ENCODE measurements at regions not wholly inside any gene's neighbourhood (a gene's known extent, or its start where the extent isn't known, plus 50 kb on each side); places are given as distances from the start of the nearest gene placed in this dataset.

GRCh38 chr15:47951781-47952180 is 169.0 kb upstream of the SLC24A5 start:
- no peak overlapping the region for H2AFZ ChIP-seq (ENCODE audit: low read length)
- H3K4me2 ChIP-seq (ENCODE audit: low read depth, low read length) = no peak overlapping the region
- H3K9ac ChIP-seq (ENCODE audit: low read length) = no peak overlapping the region
- no peak overlapping the region for H3K4me3 ChIP-seq (ENCODE audit: low read length)
- no peaks in the 10 kb centered on the region for H3K9me2 ChIP-seq (replicated peaks; ENCODE audit: insufficient read depth, low read length)
- no peak for DNase-seq
- TF ChIP-seq EZH2phosphoT487 (IDR thresholded peaks at IDR 0.05; ENCODE audit: low read length) = no peak
- TF ChIP-seq, protein P1, sequence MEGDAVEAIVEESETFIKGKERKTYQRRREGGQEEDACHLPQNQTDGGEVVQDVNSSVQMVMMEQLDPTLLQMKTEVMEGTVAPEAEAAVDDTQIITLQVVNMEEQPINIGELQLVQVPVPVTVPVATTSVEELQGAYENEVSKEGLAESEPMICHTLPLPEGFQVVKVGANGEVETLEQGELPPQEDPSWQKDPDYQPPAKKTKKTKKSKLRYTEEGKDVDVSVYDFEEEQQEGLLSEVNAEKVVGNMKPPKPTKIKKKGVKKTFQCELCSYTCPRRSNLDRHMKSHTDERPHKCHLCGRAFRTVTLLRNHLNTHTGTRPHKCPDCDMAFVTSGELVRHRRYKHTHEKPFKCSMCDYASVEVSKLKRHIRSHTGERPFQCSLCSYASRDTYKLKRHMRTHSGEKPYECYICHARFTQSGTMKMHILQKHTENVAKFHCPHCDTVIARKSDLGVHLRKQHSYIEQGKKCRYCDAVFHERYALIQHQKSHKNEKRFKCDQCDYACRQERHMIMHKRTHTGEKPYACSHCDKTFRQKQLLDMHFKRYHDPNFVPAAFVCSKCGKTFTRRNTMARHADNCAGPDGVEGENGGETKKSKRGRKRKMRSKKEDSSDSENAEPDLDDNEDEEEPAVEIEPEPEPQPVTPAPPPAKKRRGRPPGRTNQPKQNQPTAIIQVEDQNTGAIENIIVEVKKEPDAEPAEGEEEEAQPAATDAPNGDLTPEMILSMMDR (IDR thresholded peaks at IDR 0.05; ENCODE audit: low read length) = no peak
- no peak for TF ChIP-seq EZH2 (optimal IDR thresholded peaks at IDR 0.05; ENCODE audit: low read depth, low read length)
- H3K4me1 ChIP-seq (ENCODE audit: low read length) = no peaks in the 10 kb centered on the region
- H3K9me3 ChIP-seq (replicated peaks; ENCODE audit: insufficient read depth, low read length) = no peaks in the 10 kb centered on the region
- no peaks in the 10 kb centered on the region for H3K36me3 ChIP-seq (replicated peaks; ENCODE audit: insufficient read depth, low read length)
- no peaks in the 10 kb centered on the region for H3K27me3 ChIP-seq (replicated peaks; ENCODE audit: insufficient read depth, low read length)
- no peak overlapping the region for H3K27ac ChIP-seq (ENCODE audit: low read length)
- H4K20me1 ChIP-seq (ENCODE audit: insufficient read depth, low read length) = no peaks in the 10 kb centered on the region
- no peaks in the 10 kb centered on the region for H3K79me2 ChIP-seq (ENCODE audit: low read length)
- no peaks in the 10 kb centered on the region for H3F3A ChIP-seq (ENCODE audit: insufficient read depth, low read length)

DNA sequence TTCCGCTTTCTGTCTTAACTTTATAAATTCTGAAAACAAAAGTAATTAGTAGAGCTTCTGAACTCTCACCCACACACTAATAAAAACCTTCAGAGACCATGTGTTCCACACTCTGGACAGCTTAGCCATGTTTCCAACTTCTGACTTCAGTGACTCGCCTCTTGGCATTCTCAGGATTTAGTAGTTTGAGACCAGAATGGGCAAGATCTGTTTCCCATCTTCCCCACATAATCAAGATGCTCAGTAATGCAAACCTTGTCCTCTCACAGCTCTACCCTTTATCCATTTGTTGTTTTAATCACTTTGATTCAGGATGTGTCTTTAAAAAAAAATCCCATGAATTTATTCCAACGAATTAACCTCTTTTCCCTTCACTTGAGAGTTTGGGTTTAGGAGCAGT is 166.6 kb upstream of the SLC24A5 start:
- no peaks in the 10 kb centered on the region for H3K9me2 ChIP-seq (replicated peaks; ENCODE audit: insufficient read depth, low read length)
- TF ChIP-seq, protein P1 (IDR thresholded peaks at IDR 0.05; ENCODE audit: low read length) = no peak
- TF ChIP-seq EZH2phosphoT487 (IDR thresholded peaks at IDR 0.05; ENCODE audit: low read length) = no peak
- TF ChIP-seq EZH2 (optimal IDR thresholded peaks at IDR 0.05; ENCODE audit: low read depth, low read length) = no peak

GRCh38 chr15:47955021-47955420 is 165.8 kb upstream of the SLC24A5 start:
- H3K9ac ChIP-seq (ENCODE audit: low read length) = no peak overlapping the region
- no peaks in the 10 kb centered on the region for H3K27me3 ChIP-seq (replicated peaks; ENCODE audit: insufficient read depth, low read length)
- H3K36me3 ChIP-seq (replicated peaks; ENCODE audit: insufficient read depth, low read length) = no peaks in the 10 kb centered on the region
- H3K27ac ChIP-seq (ENCODE audit: low read length) = no peak overlapping the region
- peaks cover 10% of the 10 kb centered on the region for H3K4me1 ChIP-seq (ENCODE audit: low read length)
- H2AFZ ChIP-seq (ENCODE audit: low read length) = no peak overlapping the region
- TF ChIP-seq, protein P1 (IDR thresholded peaks at IDR 0.05; ENCODE audit: low read length) = no peak
- TF ChIP-seq EZH2phosphoT487 (IDR thresholded peaks at IDR 0.05; ENCODE audit: low read length) (no peak), EZH2 (optimal IDR thresholded peaks at IDR 0.05; ENCODE audit: low read depth, low read length) (no peak)
- DNase-seq = no peak
- H4K20me1 ChIP-seq (ENCODE audit: insufficient read depth, low read length) = no peaks in the 10 kb centered on the region
- no peaks in the 10 kb centered on the region; the same call in 1 of the 2 replicates for H3F3A ChIP-seq (ENCODE audit: insufficient read depth, low read length)
- no peak overlapping the region for H3K4me3 ChIP-seq (ENCODE audit: low read length)
- H3K9me2 ChIP-seq (replicated peaks; ENCODE audit: insufficient read depth, low read length) = no peaks in the 10 kb centered on the region
- H3K9me3 ChIP-seq (replicated peaks; ENCODE audit: insufficient read depth, low read length) = no peaks in the 10 kb centered on the region
- no peaks in the 10 kb centered on the region for H3K79me2 ChIP-seq (ENCODE audit: low read length)
- no peak overlapping the region for H3K4me2 ChIP-seq (ENCODE audit: low read depth, low read length)

More for the DNA sequence above, 166.6 kb upstream of the SLC24A5 start:
- Histone ChIP-seq H3K36me3 (replicated peaks; ENCODE audit: insufficient read depth, low read length) (no peaks in the 10 kb centered on the region), H3K9me3 (replicated peaks; ENCODE audit: insufficient read depth, low read length) (no peaks in the 10 kb centered on the region), H3K27me3 (replicated peaks; ENCODE audit: insufficient read depth, low read length) (no peaks in the 10 kb centered on the region), H3F3A (ENCODE audit: insufficient read depth, low read length) (no peaks in the 10 kb centered on the region), H3K9ac (ENCODE audit: low read length) (no peak overlapping the region), H3K27ac (ENCODE audit: low read length) (no peak overlapping the region), H3K4me1 (ENCODE audit: low read length) (peaks cover 3% of the 10 kb centered on the region; the same call in 1 of the 2 replicates), H2AFZ (ENCODE audit: low read length) (no peak overlapping the region), H3K4me2 (ENCODE audit: low read depth, low read length) (no peak overlapping the region), H4K20me1 (ENCODE audit: insufficient read depth, low read length) (no peaks in the 10 kb centered on the region), H3K4me3 (ENCODE audit: low read length) (no peak overlapping the region), H3K79me2 (ENCODE audit: low read length) (no peaks in the 10 kb centered on the region)
- DNase-seq = no peak
